SK-N-SH (cell line): ENCODE measurements at regions not wholly inside any gene's neighbourhood (a gene's known extent, or its start where the extent isn't known, plus 50 kb on each side); places are given as distances from the start of the nearest gene placed in this dataset.

Source experiments
- CTCF ChIP-seq: fragments of 200-600 bp; sonication (generic); IDR thresholded peaks from 2 replicates; pipeline ENCODE4 v1.6.1; 2017; ENCODE audit warnings: antibody characterized with exemption, mild to moderate bottlenecking, moderate library complexity
- SMC3 ChIP-seq: IDR thresholded peaks from 2 replicates; pipeline ENCODE4 v1.6.1; 2012; ENCODE audit warnings: low read depth, low read length, improper control_type of control experiment
- YY1 ChIP-seq: IDR thresholded peaks from 2 replicates; pipeline ENCODE4 v1.4.0; 2012; ENCODE audit warnings: low read depth, mild to moderate bottlenecking

DNA sequence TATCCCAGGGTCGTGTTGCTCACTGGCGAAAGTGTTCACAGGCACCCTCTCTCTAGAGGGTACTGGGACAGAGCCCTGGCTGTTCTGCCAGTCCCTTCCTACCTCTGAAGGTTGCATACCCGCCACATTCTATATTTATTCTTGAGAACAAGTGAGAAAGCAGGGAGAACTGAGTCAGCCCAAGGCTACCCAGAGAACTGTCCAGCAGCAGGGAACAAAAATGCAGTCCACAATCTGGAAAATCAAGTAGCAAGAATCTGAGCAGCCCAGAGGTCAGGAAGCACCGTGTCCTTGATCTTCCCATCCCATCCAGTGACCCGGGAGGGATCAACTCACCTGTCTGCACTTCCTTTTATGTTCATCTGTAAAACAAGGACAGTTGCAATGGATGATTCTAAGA, 164.1 kb downstream of the FBXO15 start:
- TF ChIP-seq CTCF: no peak
- TF ChIP-seq YY1: no peak
- no peak for TF ChIP-seq SMC3
